VCaP (cell line): ENCODE measurements at regions not wholly inside any gene's neighbourhood (a gene's known extent, or its start where the extent isn't known, plus 50 kb on each side); places are given as distances from the start of the nearest gene placed in this dataset.
"Not testable (repeated sequence)": the region's sequence is repeated elsewhere in the genome, so short reads cannot be mapped to it uniquely, and the experiment has no call there.

Source experiments
- H3K27ac ChIP-seq: fragments of 450-650 bp; 2 replicates; pipeline ENCODE4 v1.5.1; 2017
- CTCF ChIP-seq: fragments of 450-650 bp; conservative IDR thresholded peaks from 2 replicates; pipeline ENCODE4 v1.5.1; 2017; ENCODE audit warnings: mild to moderate bottlenecking, moderate library complexity

GRCh38 chr2:153663371-153663770, 184.8 kb upstream of the RPRM start:
- TF ChIP-seq CTCF = no peak
- H3K27ac ChIP-seq = no peak overlapping the region

DNA sequence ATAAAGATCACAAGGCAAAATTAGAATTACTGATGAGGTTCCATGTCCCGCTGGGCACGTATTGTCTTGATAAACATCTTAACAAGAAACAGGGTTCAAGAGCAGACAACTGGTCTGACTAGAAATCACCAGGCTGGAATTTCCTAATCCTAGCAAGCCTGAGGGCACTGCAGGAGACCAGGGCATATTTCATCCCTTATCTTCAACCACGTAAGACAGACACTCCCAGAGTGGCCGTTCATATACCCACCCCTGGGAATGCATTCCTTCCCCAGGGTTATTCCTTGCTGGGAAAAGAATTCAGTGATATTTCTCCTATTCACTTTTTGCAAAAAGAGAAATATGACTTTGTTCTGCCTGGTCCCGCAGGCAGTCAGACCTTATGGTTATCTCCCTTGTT, 185.4 kb upstream of the RPRM start:
- not testable (repeated sequence) for H3K27ac ChIP-seq

GRCh38 chr2:153667475-153667874, 188.9 kb upstream of the RPRM start:
- H3K27ac ChIP-seq = no peak overlapping the region
- TF ChIP-seq CTCF = no peak

GRCh38 chr2:153668923-153669322, 190.4 kb upstream of the RPRM start:
- H3K27ac ChIP-seq = no peak overlapping the region
- no peak for TF ChIP-seq CTCF

DNA sequence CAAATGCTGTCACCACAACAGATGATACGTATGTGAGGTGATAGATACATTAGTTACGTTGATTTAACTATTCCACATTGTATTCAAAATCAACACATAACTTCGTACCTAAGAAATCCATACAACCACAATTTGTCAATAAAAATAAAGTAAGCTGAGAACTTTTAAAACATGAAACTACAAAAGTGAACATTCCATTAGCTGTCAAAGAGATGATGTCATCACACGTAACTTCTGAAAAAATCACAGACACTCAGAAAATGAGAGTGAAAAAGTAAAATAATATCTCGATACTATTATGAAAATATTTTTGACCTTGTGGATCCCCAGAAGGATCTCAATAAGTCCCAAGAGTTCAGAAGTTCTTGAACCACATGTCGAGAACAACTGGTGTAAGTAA, 161.6 kb upstream of the GALNT13 start:
- H3K27ac ChIP-seq = no peak overlapping the region
- no peak for TF ChIP-seq CTCF

GRCh38 chr2:153715218-153715850, 156.4 kb upstream of the GALNT13 start:
- TF ChIP-seq CTCF = no peak
- H3K27ac ChIP-seq = no peak overlapping the region

- no peak overlapping the region for H3K27ac ChIP-seq
- TF ChIP-seq CTCF = no peak
Observed at GRCh38 chr2:153717060-153717459, 154.7 kb upstream of the GALNT13 start.

GRCh38 chr2:153739394-153739793, 132.3 kb upstream of the GALNT13 start:
- no peak overlapping the region for H3K27ac ChIP-seq
- no peak for TF ChIP-seq CTCF
